Stimulated activated CD4-positive, alpha-beta T cell treated with anti-CD3 and anti-CD28 coated beads, Interleukin-4, amount 100 ng/mL, for 4 hours (primary cell): ENCODE measurements at regions not wholly inside any gene's neighbourhood (a gene's known extent, or its start where the extent isn't known, plus 50 kb on each side); places are given as distances from the start of the nearest gene placed in this dataset.

Source experiments
- DNase-seq, 2 experiments: peaks; one replicate each; pipeline ENCODE4 v3.0.0-alpha.2; 2020

GRCh38 chr13:85278851-85279250, 520.4 kb downstream of the SLITRK6 start:
- no peak for DNase-seq

- no peak for DNase-seq
Measured at GRCh38 chr13:85277748-85278147, 521.5 kb downstream of the SLITRK6 start.

- DNase-seq: no peak
Measured at GRCh38 chr13:85266771-85267170, 532.4 kb downstream of the SLITRK6 start.

GRCh38 chr13:85266331-85266730, 532.9 kb downstream of the SLITRK6 start:
- no peak for DNase-seq

- no peak for DNase-seq
Measured at GRCh38 chr13:85265296-85265695, 533.9 kb downstream of the SLITRK6 start.

GRCh38 chr13:85262499-85262898, 536.7 kb downstream of the SLITRK6 start:
- no peak for DNase-seq

GRCh38 chr13:85261757-85262346, 537.4 kb downstream of the SLITRK6 start:
- DNase-seq: no peak

GRCh38 chr13:85260896-85261295, 538.3 kb downstream of the SLITRK6 start:
- no peak for DNase-seq

- no peak for DNase-seq
Measured at GRCh38 chr13:85255978-85256377, 543.2 kb downstream of the SLITRK6 start.

- no peak for DNase-seq
Measured at GRCh38 chr13:85254641-85255040, 544.6 kb downstream of the SLITRK6 start.

GRCh38 chr13:85249151-85249550, 550.1 kb downstream of the SLITRK6 start:
- DNase-seq: no peak

- no peak for DNase-seq
Measured at GRCh38 chr13:85247780-85248179, 551.4 kb downstream of the SLITRK6 start.

- DNase-seq: no peak
Measured at GRCh38 chr13:85243831-85244230, 555.4 kb downstream of the SLITRK6 start.

- no peak for DNase-seq
Measured at GRCh38 chr13:85241060-85241459, 558.2 kb downstream of the SLITRK6 start.

GRCh38 chr13:85236413-85236812, 562.8 kb downstream of the SLITRK6 start:
- no peak for DNase-seq

- no peak for DNase-seq
Measured at GRCh38 chr13:85230691-85231093, 568.5 kb downstream of the SLITRK6 start.

- no peak for DNase-seq
Measured at GRCh38 chr13:85228692-85229091, 570.5 kb downstream of the SLITRK6 start.

- no peak for DNase-seq
Measured at GRCh38 chr13:85223883-85224656, 575.1 kb downstream of the SLITRK6 start.

GRCh38 chr13:85216576-85216975, 582.6 kb downstream of the SLITRK6 start:
- DNase-seq: no peak

GRCh38 chr13:85212692-85213091, 586.5 kb downstream of the SLITRK6 start:
- DNase-seq: no peak

GRCh38 chr13:85204668-85205344, 594.4 kb downstream of the SLITRK6 start:
- no peak for DNase-seq

GRCh38 chr13:85197431-85197830, 601.8 kb downstream of the SLITRK6 start:
- DNase-seq: no peak

GRCh38 chr13:85194482-85194881, 604.7 kb downstream of the SLITRK6 start:
- no peak for DNase-seq
